Inflammatory macrophage treated with lipopolysaccharide for 4 hours (primary cell): ENCODE measurements at regions not wholly inside any gene's neighbourhood (a gene's known extent, or its start where the extent isn't known, plus 50 kb on each side); places are given as distances from the start of the nearest gene placed in this dataset.
"Not testable (repeated sequence)": the region's sequence is repeated elsewhere in the genome, so short reads cannot be mapped to it uniquely, and the experiment has no call there.

Source experiments
- DNase-seq: peaks from one replicate; pipeline ENCODE4 v3.0.0-alpha.2; 2020

DNA sequence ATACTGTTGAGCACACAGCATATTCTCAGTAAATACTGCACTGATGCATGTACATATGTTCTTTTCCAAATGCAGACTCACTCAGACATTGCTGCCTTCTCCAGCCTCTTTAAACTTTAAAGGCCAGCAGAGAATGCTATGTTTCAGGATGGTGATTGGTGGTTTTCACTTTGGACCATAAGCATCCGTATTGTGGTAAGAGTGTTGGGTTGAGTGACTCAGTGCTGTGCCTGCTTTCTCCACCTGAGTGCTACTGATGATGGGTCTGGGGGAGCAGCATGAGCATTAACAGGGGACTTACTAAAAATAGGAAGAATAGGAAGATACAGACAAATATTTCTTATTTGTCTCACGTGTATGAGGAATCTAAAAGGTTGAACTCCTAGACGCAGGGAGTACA, 56.3 kb upstream of the ZNF92 start:
- DNase-seq = no peak

DNA sequence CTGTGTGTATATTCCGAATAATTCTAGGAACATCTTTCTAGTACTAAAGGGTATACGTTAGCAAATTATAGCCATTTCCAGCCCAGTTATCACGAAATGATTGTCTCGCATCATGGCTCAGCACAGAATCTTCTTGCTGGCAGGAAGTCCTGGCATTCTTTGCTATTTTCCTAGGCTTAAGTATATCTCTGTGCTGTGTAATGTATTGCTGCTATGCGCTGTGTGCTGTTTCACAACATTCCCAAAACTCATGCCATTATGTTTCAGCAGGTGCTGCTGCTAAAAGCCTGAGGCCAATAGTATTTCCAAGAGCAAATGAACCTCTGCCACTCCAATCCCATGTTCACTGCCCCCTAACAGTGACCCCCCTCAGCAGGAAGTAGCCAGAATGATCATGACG, 62.9 kb upstream of the ZNF92 start:
- DNase-seq = no peak

- DNase-seq = no peak
Observed at GRCh38 chr7:65308300-65308678, 65.4 kb upstream of the ZNF92 start.

DNA sequence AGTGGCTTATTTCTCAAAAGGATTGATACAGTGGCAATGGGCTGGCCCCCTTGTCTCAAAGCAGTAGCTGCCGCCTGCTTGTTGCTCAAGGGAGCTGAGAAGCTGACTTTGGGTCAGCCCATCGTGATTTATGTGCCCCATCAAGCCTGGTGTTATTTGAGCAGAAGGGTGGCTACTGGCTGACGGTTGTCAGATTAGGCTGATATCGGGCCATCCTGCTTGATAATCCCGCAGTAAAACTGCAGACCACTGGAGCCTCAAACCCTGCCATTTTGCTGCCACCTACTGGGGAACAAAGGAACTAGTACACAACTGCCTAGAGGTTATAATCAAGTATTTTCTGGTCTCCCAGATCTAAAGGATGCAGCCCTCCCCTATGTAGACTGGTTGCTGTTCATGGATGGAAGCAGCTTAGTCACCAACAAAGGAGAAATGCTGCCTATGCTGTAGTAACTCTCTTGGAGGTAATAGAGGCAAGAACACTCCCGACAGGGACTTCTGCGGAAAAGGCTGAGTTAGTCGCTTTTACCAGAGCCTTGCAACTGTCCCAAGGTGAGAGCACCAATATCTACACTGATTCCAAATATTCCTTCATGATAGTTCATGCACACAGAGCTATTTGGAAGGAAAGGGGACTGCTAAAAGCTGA, 65.9 kb upstream of the ZNF92 start:
- DNase-seq = peak; percentile 10

DNA sequence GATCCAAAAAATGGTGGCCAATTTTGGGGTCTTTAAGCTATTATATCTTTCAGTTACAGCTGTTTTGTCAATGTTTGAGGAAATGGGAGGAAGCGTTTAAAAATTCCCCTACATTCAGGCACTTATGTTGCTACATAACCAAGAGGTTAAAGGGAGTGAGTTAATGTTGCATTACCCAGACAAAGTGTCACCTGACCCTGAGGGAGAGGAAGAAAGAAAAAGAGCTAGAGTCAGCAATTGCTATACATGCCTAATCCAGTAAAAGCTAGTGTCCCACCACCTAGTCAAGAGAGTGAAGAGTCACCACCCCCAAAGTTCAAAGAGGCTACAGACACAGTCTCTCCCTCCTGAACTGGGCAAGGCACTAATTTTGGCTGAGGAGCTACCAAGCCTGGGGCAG, 69.5 kb upstream of the ZNF92 start:
- DNase-seq = no peak

GRCh38 chr7:65302883-65303282, 70.8 kb upstream of the ZNF92 start:
- no peak for DNase-seq

GRCh38 chr7:65301007-65301406, 72.6 kb upstream of the ZNF92 start:
- DNase-seq = no peak

- no peak for DNase-seq
Observed at GRCh38 chr7:65295409-65295808, 78.2 kb upstream of the ZNF92 start.

GRCh38 chr7:65290340-65290739, 83.3 kb upstream of the ZNF92 start:
- not testable (repeated sequence) for DNase-seq

DNA sequence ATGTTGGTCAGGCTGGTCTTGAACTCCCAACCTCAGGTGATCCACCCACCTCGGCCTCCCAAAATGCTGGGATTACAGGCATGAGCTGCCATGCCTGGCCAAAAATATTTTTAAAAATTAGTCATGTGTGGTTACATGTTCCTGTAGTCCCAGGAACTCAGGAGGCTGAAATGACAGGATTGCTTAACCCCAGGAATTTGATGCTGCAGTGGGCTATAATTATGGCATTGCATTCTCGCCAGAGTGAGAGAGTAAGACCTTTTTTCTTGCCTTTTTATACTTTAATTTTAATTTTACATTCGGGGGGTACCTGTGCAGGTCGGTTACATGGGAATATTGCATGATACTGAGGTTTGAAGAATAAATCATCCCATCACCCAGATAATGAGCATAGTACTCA, 86.6 kb upstream of the ZNF92 start:
- no peak for DNase-seq

- DNase-seq = no peak
Observed at GRCh38 chr7:65285906-65286864, 87.5 kb upstream of the ZNF92 start.

DNA sequence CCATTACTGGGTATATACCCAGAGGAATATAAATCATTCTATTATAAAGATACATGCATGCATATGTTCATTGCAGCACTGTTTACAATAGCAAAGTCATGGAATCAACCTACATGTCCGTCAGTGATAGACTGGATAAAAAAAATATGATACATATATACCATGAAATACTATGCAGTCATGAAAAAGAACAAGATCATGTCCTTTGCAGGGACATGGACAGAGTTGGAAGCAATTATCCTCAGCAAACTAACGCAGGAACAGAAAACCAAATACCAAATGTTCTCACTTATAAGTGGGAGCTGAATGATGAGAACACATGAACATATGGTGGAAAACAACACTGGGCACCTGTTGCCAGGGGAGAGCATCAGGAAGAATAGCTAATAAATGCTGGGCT, 88.4 kb upstream of the ZNF92 start:
- not testable (repeated sequence) for DNase-seq

GRCh38 chr7:65279795-65280194, 93.9 kb upstream of the ZNF92 start:
- no peak for DNase-seq

GRCh38 chr7:65276822-65277221, 96.8 kb upstream of the ZNF92 start:
- DNase-seq = no peak

- DNase-seq = not testable (repeated sequence)
Observed at GRCh38 chr7:65271502-65271901, 102.2 kb upstream of the ZNF92 start.

DNA sequence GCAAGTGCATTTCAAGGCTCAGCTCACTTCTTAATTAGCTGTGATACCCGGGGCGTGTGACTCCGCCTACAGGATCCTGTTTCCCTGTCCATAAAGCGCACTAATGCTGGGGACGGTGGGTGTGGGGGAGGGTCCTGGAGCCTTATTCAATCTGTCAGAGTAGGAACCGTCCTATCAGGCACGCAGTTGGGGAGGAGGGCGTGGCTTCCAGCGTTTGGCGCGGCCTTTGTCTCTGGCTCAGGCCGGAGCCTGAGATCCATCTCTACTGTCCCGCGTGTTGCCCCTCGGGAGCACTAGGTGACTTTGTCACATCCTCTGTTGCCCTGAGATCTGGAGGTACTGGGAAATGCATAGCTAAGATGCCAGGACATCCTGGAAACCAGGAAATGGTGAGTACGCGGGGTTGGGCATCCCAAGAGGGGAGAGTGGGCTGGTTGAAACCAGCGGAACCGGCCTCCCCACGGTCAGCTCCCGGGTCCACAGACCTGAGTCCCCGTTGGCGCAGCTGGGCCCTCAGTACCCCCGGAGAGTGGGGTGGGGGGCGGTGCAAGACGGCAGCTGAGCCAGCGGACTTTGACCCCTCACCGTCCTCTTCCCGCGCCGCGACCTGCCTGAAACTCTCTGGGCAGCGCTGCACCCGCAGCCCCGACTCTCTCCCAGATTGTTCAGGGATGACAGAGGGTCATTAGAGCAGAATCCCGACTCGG, 104.4 kb upstream of the ZNF92 start:
- DNase-seq = no peak

DNA sequence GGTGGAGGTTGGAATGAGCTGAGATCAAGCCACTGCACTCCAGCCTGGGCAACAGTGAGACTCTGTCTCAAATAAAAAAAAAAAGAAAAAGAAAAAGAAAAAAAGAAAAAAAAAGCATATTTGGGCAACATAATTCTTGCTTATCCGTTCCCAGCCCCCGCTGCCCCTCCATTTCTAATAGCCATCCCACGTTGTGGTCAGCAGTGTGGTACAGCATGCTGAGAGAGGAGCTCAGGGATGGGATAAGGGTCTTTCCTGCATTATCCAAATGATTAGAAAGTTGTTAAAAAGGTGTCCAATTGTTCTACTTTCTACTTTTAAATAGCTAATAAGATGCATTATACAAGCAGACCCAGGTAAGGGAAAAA, 104.9 kb upstream of the ZNF92 start:
- DNase-seq = no peak

DNA sequence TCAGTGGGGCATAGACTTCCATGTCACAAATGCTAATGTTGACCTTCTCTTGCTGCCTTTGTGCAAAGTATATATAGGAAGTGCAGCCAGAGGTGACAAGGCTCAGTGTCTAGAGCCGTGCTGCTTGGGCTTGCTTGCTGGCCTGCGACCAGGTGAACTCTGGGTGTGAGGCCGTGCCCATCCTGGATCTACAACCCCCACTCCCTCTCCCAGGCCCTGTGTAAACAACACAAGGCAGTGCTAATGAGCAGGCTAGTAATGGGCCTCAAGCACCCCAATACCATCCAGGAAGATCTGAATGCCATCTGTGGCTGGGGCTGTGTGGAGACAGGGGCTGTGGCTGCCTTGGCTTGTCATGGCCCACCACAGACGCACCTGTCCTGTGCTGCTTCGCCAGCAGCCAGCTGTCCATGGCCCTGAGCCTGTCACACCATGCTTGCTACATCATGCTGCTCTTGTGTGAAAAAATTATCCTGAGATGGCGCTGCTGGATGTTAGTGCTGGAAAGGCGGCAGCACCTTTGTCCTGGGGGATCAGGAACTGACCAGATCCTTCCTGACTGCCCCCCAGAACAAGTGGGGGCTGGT, 107.6 kb upstream of the ZNF92 start:
- DNase-seq = no peak

- DNase-seq = no peak
Observed at GRCh38 chr7:65264258-65264657, 109.4 kb upstream of the ZNF92 start.

DNA sequence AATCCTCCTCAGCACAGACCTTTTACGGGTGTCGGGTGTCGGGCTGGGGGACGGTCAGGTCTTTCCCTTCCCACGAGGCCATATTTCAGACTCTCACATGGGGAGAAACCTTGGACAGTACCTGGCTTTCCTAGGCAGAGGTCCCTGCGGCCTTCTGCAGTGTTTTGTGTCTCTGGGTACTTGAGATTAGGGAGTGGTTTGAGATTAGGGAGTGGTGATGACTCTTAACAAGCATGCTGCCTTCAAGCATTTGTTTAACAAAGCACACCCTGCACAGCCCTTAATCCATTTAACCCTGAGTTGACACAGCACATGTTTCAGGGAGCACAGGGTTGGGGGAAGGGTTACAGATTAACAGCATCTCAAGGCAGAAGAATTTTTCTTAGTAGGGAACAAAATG, 113.0 kb upstream of the ZNF92 start:
- not testable (repeated sequence) for DNase-seq

- not testable (repeated sequence) for DNase-seq
Observed at GRCh38 chr7:65259864-65260525, 113.7 kb upstream of the ZNF92 start.

DNA sequence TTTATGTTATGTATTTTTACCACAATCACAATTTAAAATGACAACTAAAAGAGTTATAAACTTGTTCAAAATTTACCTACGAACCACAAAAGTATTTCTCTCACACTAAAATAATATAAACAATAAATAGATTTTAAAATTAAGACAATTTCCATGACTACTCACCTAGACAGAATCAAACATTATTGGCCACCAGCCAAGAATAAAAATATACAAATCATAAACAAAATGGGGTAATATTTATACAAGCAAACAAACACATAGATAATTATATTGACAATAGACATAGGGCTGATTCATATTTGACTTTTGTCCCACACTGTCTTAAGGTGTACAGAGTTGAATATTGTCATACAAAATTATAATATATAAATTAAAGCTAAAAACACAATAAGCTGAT, 119.6 kb upstream of the ZNF92 start:
- DNase-seq = no peak
